ENCODE measurements at regions not wholly inside any gene's neighbourhood (a gene's known extent, or its start where the extent isn't known, plus 50 kb on each side); places are given as distances from the start of the nearest gene placed in this dataset.

GRCh38 chr11:122304973-122305372 lies 189.0 kb upstream of the BLID start:
- TF ChIP-seq GABPA (IDR thresholded peaks at IDR 0.05 in 1 of 2, conservative IDR thresholded peaks at IDR 0.05 in 1 of 2): no peak
- TF ChIP-seq JUND (IDR thresholded peaks at IDR 0.05): no peak
- TF ChIP-seq ZBTB33 (IDR thresholded peaks at IDR 0.05): no peak
- no peak for TF ChIP-seq FOXA1 (IDR thresholded peaks at IDR 0.05)
- no peak for TF ChIP-seq ATF3 (IDR thresholded peaks at IDR 0.05)
- TF ChIP-seq RXRA (IDR thresholded peaks at IDR 0.05): no peak
- Histone ChIP-seq H3K9me3 (ENCODE audit: control insufficient read depth in 4 of 4, low read length in 3 of 4) (no peaks in the 10 kb centered on the region), H3K4me1 (ENCODE audit: control insufficient read depth in 4 of 4, insufficient read depth in 4 of 4, low read length in 3 of 4) (no peaks in the 10 kb centered on the region), H3K27me3 (ENCODE audit: control insufficient read depth in 4 of 4, insufficient read depth in 4 of 4, low read length in 3 of 4) (no peaks in the 10 kb centered on the region), H3K36me3 (ENCODE audit: control insufficient read depth in 4 of 4, insufficient read depth in 3 of 4, low read depth in 1 of 4, low read length in 3 of 4) (no peaks in the 10 kb centered on the region), H3K4me3 (ENCODE audit: low read depth in 1 of 3, low read length in 3 of 3) (no peak overlapping the region), H3K27ac (ENCODE audit: low read depth in 1 of 2, low read length in 2 of 2) (no peak overlapping the region), H3K9ac (ENCODE audit: low read depth in 1 of 2, low read length in 2 of 2) (no peak overlapping the region)
- 83% methylated on average over 1 of the region's 1 CpG for WGBS
- no peak for DNase-seq (ENCODE audit: low spot score)

GRCh38 chr11:122304306-122304705 lies 188.3 kb upstream of the BLID start:
- TF ChIP-seq FOXA1 (IDR thresholded peaks at IDR 0.05) (no peak), HNF4A (conservative IDR thresholded peaks at IDR 0.05) (no peak), CTCF (IDR thresholded peaks at IDR 0.05; ENCODE audit: low read depth, low read length, missing input control) (no peak), EGR1 (IDR thresholded peaks at IDR 0.05; ENCODE audit: low read depth in 2 of 2) (no peak)
- Histone ChIP-seq H3K36me3 (ENCODE audit: control insufficient read depth in 4 of 4, insufficient read depth in 3 of 4, low read depth in 1 of 4, low read length in 3 of 4) (no peaks in the 10 kb centered on the region), H3K27ac (ENCODE audit: low read depth in 1 of 2, low read length in 2 of 2) (no peak overlapping the region), H3K4me3 (ENCODE audit: low read depth in 1 of 3, low read length in 3 of 3) (no peak overlapping the region), H3K9me3 (ENCODE audit: control insufficient read depth in 4 of 4, low read length in 3 of 4) (peaks cover 0 to 2% (median 0%) of the 10 kb centered on the region in 4 donors), H3K27me3 (ENCODE audit: control insufficient read depth in 4 of 4, insufficient read depth in 4 of 4, low read length in 3 of 4) (no peaks in the 10 kb centered on the region), H3K9ac (ENCODE audit: low read depth in 1 of 2, low read length in 2 of 2) (no peak overlapping the region), H3K4me1 (ENCODE audit: control insufficient read depth in 4 of 4, insufficient read depth in 4 of 4, low read length in 3 of 4) (no peaks in the 10 kb centered on the region)
- 76% methylated on average over 2 of the region's 2 CpGs for WGBS
- DNase-seq (ENCODE audit: low spot score): no peak

GRCh38 chr11:122294041-122294440 lies 178.0 kb upstream of the BLID start:
- peaks cover 0 to 5% (median 2%) of the 10 kb centered on the region in 4 donors for H3K9me3 ChIP-seq (ENCODE audit: control insufficient read depth in 4 of 4, low read length in 3 of 4)
- no peaks in the 10 kb centered on the region for H3K4me1 ChIP-seq (ENCODE audit: control insufficient read depth in 4 of 4, insufficient read depth in 4 of 4, low read length in 3 of 4)
- no peak overlapping the region for H3K9ac ChIP-seq (ENCODE audit: low read depth in 1 of 2, low read length in 2 of 2)
- H3K27ac ChIP-seq (ENCODE audit: low read depth in 1 of 2, low read length in 2 of 2): no peak overlapping the region
- peaks cover 0 to 9% (median 2%) of the 10 kb centered on the region in 4 donors for H3K36me3 ChIP-seq (ENCODE audit: control insufficient read depth in 4 of 4, insufficient read depth in 3 of 4, low read depth in 1 of 4, low read length in 3 of 4)
- H3K4me3 ChIP-seq (ENCODE audit: low read depth in 1 of 3, low read length in 3 of 3): no peak overlapping the region
- WGBS: 65% methylated on average over 3 of the region's 3 CpGs
- DNase-seq (ENCODE audit: low spot score): no peak
- H3K27me3 ChIP-seq (ENCODE audit: control insufficient read depth in 4 of 4, insufficient read depth in 4 of 4, low read length in 3 of 4): no peaks in the 10 kb centered on the region
- TF ChIP-seq YY1 (IDR thresholded peaks at IDR 0.05) (no peak), EGR1 (IDR thresholded peaks at IDR 0.05; ENCODE audit: low read depth in 2 of 2) (no peak), SP1 (IDR thresholded peaks at IDR 0.05) (no peak), CTCF (IDR thresholded peaks at IDR 0.05; ENCODE audit: low read depth, low read length, missing input control) (no peak), HNF4G (IDR thresholded peaks at IDR 0.05) (no peak), HNF4A (conservative IDR thresholded peaks at IDR 0.05) (no peak), RAD21 (IDR thresholded peaks at IDR 0.05) (no peak), REST (IDR thresholded peaks at IDR 0.05) (no peak), ATF3 (IDR thresholded peaks at IDR 0.05) (no peak), FOXA1 (IDR thresholded peaks at IDR 0.05) (no peak), GABPA (IDR thresholded peaks at IDR 0.05 in 1 of 2, conservative IDR thresholded peaks at IDR 0.05 in 1 of 2) (no peak), NR2F2 (IDR thresholded peaks at IDR 0.05) (no peak), FOXA2 (IDR thresholded peaks at IDR 0.05) (no peak)
